Esophagus squamous epithelium (tissue), 5 donors: ENCODE measurements at regions not wholly inside any gene's neighbourhood (a gene's known extent, or its start where the extent isn't known, plus 50 kb on each side); places are given as distances from the start of the nearest gene placed in this dataset.

Source experiments
- DNase-seq: peaks from one replicate; lab custom pipeline; 2025; lab: John Stamatoyannopoulos, UW
- H3K27ac ChIP-seq, 4 donors: fragments of 200-600 bp; sonication (generic); one replicate each; pipeline ENCODE4 v1.5.1; 2016 to 2019; ENCODE audit warnings: mild to moderate bottlenecking in 1 of 4
- H3K27me3 ChIP-seq, 4 donors: fragments of 200-600 bp; sonication (generic); 1 replicate in 3 of 4; 2 replicates in 1 of 4; pipeline versions ENCODE4 v1.5.1 to v1.6.0; 2017 to 2021; ENCODE audit warnings: antibody characterized with exemption in 1 of 4
- H3K36me3 ChIP-seq, 3 donors: fragments of 200-600 bp; sonication (generic); one replicate each; pipeline ENCODE4 v1.5.1; 2016 to 2019
- H3K4me1 ChIP-seq, 3 donors: fragments of 200-600 bp; sonication (generic); one replicate each; pipeline ENCODE4 v1.5.1; 2017 to 2019
- H3K4me3 ChIP-seq, 4 donors: fragments of 200-600 bp; sonication (generic); 1 replicate in 3 of 4; 2 replicates in 1 of 4; pipeline ENCODE4 v1.5.1; 2016 to 2019; ENCODE audit warnings: mild to moderate bottlenecking in 2 of 4, moderate library complexity in 1 of 4
- H3K9me3 ChIP-seq, 3 donors: fragments of 200-600 bp; sonication (generic); one replicate each; pipeline ENCODE4 v1.5.1; 2016 to 2019
- CTCF ChIP-seq, 6 experiments: fragments of 450-650 bp in 4 of 6; fragments of 200-600 bp in 2 of 6; sonication (generic) in 2 of 6; IDR thresholded peaks; one replicate each; pipeline ENCODE4 v1.5.1; 2016 to 2019; ENCODE audit warnings: antibody characterized with exemption in 6 of 6, mild to moderate bottlenecking in 4 of 6, moderate library complexity in 4 of 6
- POLR2A ChIP-seq, 4 donors: fragments of 450-650 bp; IDR thresholded peaks; one replicate each; pipeline ENCODE4 v1.6.1; 2017; ENCODE audit warnings: antibody characterized with exemption in 4 of 4, mild to moderate bottlenecking in 4 of 4, moderate library complexity in 3 of 4
- WGBS, 2 donors: methylation state at CpG; one replicate each; pipeline ENCODE4 v1.1.5; 2018; 5-methylcytosine and 5-hydroxymethylcytosine counted together
- intact Hi-C: fragments of 100-400 bp; cut with DNase I; formaldehyde crosslinking; loops from one replicate; pipeline ENCODE4 v1.15.0; 2022
- donor health status: DM: yes; HTN: yes; CAD: no.

GRCh38 chr11:114987186-114987760 lies 308.9 kb downstream of the NXPE2 start:
- Histone ChIP-seq H3K9me3 (no peaks in the 10 kb centered on the region), H3K4me3 (no peak overlapping the region), H3K4me1 (peaks cover 0 to 9% (median 0%) of the 10 kb centered on the region in 3 donors), H3K27ac (no peak overlapping the region), H3K27me3 (no peaks in the 10 kb centered on the region), H3K36me3 (no peaks in the 10 kb centered on the region)
- no peak for DNase-seq
- TF ChIP-seq POLR2A (IDR thresholded peaks at IDR 0.05) (no peak), CTCF (IDR thresholded peaks at IDR 0.05) (no peak)
- 42% methylated on average over 4 to 9 of the region's 10 CpGs for WGBS, 2 donors
- intact Hi-C loops, result no loop called here

- no peaks in the 10 kb centered on the region for H3K36me3 ChIP-seq
- no peak for TF ChIP-seq POLR2A (IDR thresholded peaks at IDR 0.05)
- no peak for TF ChIP-seq CTCF (IDR thresholded peaks at IDR 0.05)
- no peak overlapping the region for H3K27ac ChIP-seq
Measured at GRCh38 chr11:114988644-114989043, 310.3 kb downstream of the NXPE2 start.

GRCh38 chr11:114989536-114989935 lies 311.2 kb downstream of the NXPE2 start:
- no peaks in the 10 kb centered on the region for H3K9me3 ChIP-seq
- no peak overlapping the region for H3K27ac ChIP-seq
- 52 to 63% methylated on average over 4 to 5 of the region's 9 CpGs for whole genome bisulfite sequencing, 2 donors
- DNase-seq, result no peak
- no peaks in the 10 kb centered on the region for H3K36me3 ChIP-seq
- H3K4me3 ChIP-seq, result no peak overlapping the region
- no peaks in the 10 kb centered on the region for H3K27me3 ChIP-seq
- intact Hi-C loops, result no loop called here
- H3K4me1 ChIP-seq, result peaks cover 0 to 9% (median 0%) of the 10 kb centered on the region in 3 donors
- TF ChIP-seq CTCF (IDR thresholded peaks at IDR 0.05) (no peak), POLR2A (IDR thresholded peaks at IDR 0.05) (no peak)

More at GRCh38 chr11:114988644-114989043, 310.3 kb downstream of the NXPE2 start:
- Histone ChIP-seq H3K9me3 (no peaks in the 10 kb centered on the region), H3K4me3 (no peak overlapping the region), H3K27me3 (no peaks in the 10 kb centered on the region), H3K4me1 (peaks cover 0 to 9% (median 0%) of the 10 kb centered on the region in 3 donors)
- DNase-seq, result no peak
- 84 to 90% methylated on average over 9 to 13 of the region's 14 CpGs for WGBS, 2 donors
- intact Hi-C loops, result no loop called here

GRCh38 chr11:115005663-115006062 lies 327.3 kb downstream of the NXPE2 start:
- Histone ChIP-seq H3K27me3 (no peaks in the 10 kb centered on the region), H3K9me3 (no peaks in the 10 kb centered on the region), H3K36me3 (no peaks in the 10 kb centered on the region), H3K27ac (no peak overlapping the region), H3K4me1 (no peaks in the 10 kb centered on the region), H3K4me3 (no peak overlapping the region)
- 76 to 77% methylated on average over 2 of the region's 2 CpGs for WGBS, 2 donors
- TF ChIP-seq POLR2A (IDR thresholded peaks at IDR 0.05) (no peak), CTCF (IDR thresholded peaks at IDR 0.05) (no peak)
- no peak for DNase-seq
- intact Hi-C loops, result no loop called here

- DNase-seq, result no peak
- no peak overlapping the region for H3K27ac ChIP-seq
- intact Hi-C loops, result no loop called here
- no peaks in the 10 kb centered on the region for H3K27me3 ChIP-seq
- TF ChIP-seq POLR2A (IDR thresholded peaks at IDR 0.05) (no peak), CTCF (IDR thresholded peaks at IDR 0.05) (no peak)
- no peaks in the 10 kb centered on the region for H3K36me3 ChIP-seq
- H3K4me1 ChIP-seq, result no peaks in the 10 kb centered on the region
- no peaks in the 10 kb centered on the region for H3K9me3 ChIP-seq
- WGBS, 2 donors, result 53 to 73% methylated on average over 2 of the region's 2 CpGs
- no peak overlapping the region for H3K4me3 ChIP-seq
Measured at GRCh38 chr11:115007851-115008250, 329.5 kb downstream of the NXPE2 start.
